Stimulated activated CD4-positive, alpha-beta T cell treated with anti-CD3 and anti-CD28 coated beads, Interleukin-12 subunit alpha, Interleukin-12 subunit beta, amount 100 ng/mL, for 24 hours (primary cell): ENCODE measurements at regions not wholly inside any gene's neighbourhood (a gene's known extent, or its start where the extent isn't known, plus 50 kb on each side); places are given as distances from the start of the nearest gene placed in this dataset.

Experiments
- DNase-seq, 2 experiments: peaks; one replicate each; pipeline ENCODE4 v3.0.0-alpha.2; 2020; ENCODE audit warnings: low read depth in 2 of 2

DNA sequence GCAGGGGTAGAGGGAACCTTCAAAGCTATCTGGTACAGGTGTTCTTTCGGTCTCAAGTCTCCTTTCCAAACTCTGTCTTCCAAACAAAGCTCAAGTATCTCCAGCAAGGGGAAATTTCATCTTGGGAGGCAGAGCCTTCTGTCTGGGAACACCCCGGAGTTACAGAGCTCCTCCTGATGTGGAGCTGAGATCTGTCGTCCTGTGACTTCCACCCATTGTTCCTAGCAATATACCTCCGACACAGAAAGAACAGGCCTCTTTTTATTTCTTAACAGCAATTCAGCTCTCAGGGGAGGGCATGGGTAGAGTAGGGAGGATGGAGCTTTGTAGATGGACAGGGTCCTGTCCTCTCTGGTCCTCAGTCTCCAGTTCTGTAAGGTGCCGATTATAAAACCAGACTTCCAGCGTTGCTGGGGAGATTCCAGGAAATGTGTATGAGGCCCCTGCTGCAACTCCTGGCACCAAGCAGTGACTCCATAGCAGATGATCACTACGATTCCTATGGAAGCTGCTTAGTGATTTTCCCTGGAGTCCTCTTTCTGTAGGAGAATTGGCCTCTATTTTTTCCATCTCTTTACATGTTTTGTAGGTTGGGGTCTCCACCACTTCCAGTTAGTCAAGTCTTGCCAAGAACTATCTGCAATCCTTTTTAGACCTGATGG is 56.0 kb upstream of the ARGLU1 start:
- DNase-seq: no peak

GRCh38 chr13:106621833-106622232 is 53.9 kb upstream of the ARGLU1 start:
- DNase-seq: no peak

- no peak for DNase-seq
These were observed 52.0 kb upstream of the ARGLU1 start for GRCh38 chr13:106619688-106620555.
